ENCODE measurements at regions not wholly inside any gene's neighbourhood (a gene's known extent, or its start where the extent isn't known, plus 50 kb on each side); places are given as distances from the start of the nearest gene placed in this dataset.

GRCh38 chr16:73890186-73891128 lies 406.2 kb upstream of the PSMD7 start:
- no peak for ATAC-seq
- TF ChIP-seq ZFP30 (CRISPR knock-in tag; IDR thresholded peaks at IDR 0.05) (no peak), PPARA (CRISPR knock-in tag; IDR thresholded peaks at IDR 0.05; ENCODE audit: borderline replicate concordance) (no peak), TCF4 (CRISPR knock-in tag; IDR thresholded peaks at IDR 0.05; ENCODE audit: borderline replicate concordance) (no peak), RARB (CRISPR knock-in tag; IDR thresholded peaks at IDR 0.05) (no peak), GLIS3 (CRISPR knock-in tag; IDR thresholded peaks at IDR 0.05) (no peak), SNAI2 (CRISPR knock-in tag; IDR thresholded peaks at IDR 0.05) (no peak)
- TF ChIP-seq, protein P1, sequence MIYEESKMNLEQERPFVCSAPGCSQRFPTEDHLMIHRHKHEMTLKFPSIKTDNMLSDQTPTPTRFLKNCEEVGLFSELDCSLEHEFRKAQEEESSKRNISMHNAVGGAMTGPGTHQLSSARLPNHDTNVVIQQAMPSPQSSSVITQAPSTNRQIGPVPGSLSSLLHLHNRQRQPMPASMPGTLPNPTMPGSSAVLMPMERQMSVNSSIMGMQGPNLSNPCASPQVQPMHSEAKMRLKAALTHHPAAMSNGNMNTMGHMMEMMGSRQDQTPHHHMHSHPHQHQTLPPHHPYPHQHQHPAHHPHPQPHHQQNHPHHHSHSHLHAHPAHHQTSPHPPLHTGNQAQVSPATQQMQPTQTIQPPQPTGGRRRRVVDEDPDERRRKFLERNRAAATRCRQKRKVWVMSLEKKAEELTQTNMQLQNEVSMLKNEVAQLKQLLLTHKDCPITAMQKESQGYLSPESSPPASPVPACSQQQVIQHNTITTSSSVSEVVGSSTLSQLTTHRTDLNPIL (CRISPR knock-in tag; IDR thresholded peaks at IDR 0.05; ENCODE audit: low read depth): no peak
- TF ChIP-seq, protein P2, sequence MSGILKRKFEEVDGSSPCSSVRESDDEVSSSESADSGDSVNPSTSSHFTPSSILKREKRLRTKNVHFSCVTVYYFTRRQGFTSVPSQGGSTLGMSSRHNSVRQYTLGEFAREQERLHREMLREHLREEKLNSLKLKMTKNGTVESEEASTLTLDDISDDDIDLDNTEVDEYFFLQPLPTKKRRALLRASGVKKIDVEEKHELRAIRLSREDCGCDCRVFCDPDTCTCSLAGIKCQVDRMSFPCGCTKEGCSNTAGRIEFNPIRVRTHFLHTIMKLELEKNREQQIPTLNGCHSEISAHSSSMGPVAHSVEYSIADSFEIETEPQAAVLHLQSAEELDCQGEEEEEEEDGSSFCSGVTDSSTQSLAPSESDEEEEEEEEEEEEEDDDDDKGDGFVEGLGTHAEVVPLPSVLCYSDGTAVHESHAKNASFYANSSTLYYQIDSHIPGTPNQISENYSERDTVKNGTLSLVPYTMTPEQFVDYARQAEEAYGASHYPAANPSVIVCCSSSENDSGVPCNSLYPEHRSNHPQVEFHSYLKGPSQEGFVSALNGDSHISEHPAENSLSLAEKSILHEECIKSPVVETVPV (CRISPR knock-in tag; IDR thresholded peaks at IDR 0.05): no peak

GRCh38 chr16:73888840-73889490 lies 407.6 kb upstream of the PSMD7 start:
- TF ChIP-seq ZFP3 (CRISPR knock-in tag; IDR thresholded peaks at IDR 0.05) (no peak), SNAI2 (CRISPR knock-in tag; IDR thresholded peaks at IDR 0.05) (no peak), BACH2 (CRISPR knock-in tag; IDR thresholded peaks at IDR 0.05; ENCODE audit: borderline replicate concordance) (no peak), CSDC2 (CRISPR knock-in tag; IDR thresholded peaks at IDR 0.05) (no peak), OSR1 (CRISPR knock-in tag; IDR thresholded peaks at IDR 0.05) (no peak), TOX (CRISPR knock-in tag; IDR thresholded peaks at IDR 0.05; ENCODE audit: borderline replicate concordance) (no peak), ZNF8 (CRISPR knock-in tag; IDR thresholded peaks at IDR 0.05) (no peak), ARNTL (CRISPR knock-in tag; IDR thresholded peaks at IDR 0.05; ENCODE audit: borderline replicate concordance, low read depth) (no peak), ZC3H10 (CRISPR knock-in tag; IDR thresholded peaks at IDR 0.05) (no peak), ZNF565 (CRISPR knock-in tag; conservative IDR thresholded peaks at IDR 0.05; ENCODE audit: low read depth) (no peak), ISL1 (CRISPR knock-in tag; IDR thresholded peaks at IDR 0.05) (no peak), ZFP30 (CRISPR knock-in tag; IDR thresholded peaks at IDR 0.05) (no peak)
- TF ChIP-seq, protein P2 (CRISPR knock-in tag; IDR thresholded peaks at IDR 0.05): no peak
- TF ChIP-seq, protein P3, sequence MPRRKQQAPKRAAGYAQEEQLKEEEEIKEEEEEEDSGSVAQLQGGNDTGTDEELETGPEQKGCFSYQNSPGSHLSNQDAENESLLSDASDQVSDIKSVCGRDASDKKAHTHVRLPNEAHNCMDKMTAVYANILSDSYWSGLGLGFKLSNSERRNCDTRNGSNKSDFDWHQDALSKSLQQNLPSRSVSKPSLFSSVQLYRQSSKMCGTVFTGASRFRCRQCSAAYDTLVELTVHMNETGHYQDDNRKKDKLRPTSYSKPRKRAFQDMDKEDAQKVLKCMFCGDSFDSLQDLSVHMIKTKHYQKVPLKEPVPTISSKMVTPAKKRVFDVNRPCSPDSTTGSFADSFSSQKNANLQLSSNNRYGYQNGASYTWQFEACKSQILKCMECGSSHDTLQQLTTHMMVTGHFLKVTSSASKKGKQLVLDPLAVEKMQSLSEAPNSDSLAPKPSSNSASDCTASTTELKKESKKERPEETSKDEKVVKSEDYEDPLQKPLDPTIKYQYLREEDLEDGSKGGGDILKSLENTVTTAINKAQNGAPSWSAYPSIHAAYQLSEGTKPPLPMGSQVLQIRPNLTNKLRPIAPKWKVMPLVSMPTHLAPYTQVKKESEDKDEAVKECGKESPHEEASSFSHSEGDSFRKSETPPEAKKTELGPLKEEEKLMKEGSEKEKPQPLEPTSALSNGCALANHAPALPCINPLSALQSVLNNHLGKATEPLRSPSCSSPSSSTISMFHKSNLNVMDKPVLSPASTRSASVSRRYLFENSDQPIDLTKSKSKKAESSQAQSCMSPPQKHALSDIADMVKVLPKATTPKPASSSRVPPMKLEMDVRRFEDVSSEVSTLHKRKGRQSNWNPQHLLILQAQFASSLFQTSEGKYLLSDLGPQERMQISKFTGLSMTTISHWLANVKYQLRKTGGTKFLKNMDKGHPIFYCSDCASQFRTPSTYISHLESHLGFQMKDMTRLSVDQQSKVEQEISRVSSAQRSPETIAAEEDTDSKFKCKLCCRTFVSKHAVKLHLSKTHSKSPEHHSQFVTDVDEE (CRISPR knock-in tag; IDR thresholded peaks at IDR 0.05): no peak
- no peak for ATAC-seq

DNA sequence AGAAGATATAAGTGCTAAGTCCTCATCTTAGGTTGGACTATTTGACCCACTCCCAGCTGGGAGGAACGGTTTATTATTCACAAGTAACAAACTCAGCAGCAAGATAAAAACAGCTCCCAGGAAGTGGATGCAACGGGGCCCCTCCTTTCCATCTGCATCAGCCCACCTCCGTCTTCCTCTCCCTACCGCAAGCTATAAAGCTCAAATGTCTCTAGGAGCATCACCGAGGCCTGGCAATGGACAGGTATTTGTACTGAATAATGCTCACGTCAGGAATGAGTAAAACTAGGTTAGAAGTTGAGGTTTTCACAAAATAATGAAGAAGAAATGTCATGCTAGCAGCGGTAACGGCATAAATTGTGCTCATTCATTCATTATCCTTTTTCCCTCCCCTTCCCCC lies 408.7 kb upstream of the PSMD7 start:
- TF ChIP-seq ARNTL (CRISPR knock-in tag; IDR thresholded peaks at IDR 0.05; ENCODE audit: borderline replicate concordance, low read depth): no peak
- TF ChIP-seq, protein P4, sequence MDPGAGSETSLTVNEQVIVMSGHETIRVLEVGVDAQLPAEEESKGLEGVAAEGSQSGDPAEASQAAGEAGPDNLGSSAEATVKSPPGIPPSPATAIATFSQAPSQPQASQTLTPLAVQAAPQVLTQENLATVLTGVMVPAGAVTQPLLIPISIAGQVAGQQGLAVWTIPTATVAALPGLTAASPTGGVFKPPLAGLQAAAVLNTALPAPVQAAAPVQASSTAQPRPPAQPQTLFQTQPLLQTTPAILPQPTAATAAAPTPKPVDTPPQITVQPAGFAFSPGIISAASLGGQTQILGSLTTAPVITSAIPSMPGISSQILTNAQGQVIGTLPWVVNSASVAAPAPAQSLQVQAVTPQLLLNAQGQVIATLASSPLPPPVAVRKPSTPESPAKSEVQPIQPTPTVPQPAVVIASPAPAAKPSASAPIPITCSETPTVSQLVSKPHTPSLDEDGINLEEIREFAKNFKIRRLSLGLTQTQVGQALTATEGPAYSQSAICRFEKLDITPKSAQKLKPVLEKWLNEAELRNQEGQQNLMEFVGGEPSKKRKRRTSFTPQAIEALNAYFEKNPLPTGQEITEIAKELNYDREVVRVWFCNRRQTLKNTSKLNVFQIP (CRISPR knock-in tag; IDR thresholded peaks at IDR 0.05; ENCODE audit: borderline replicate concordance, low read depth): no peak
- TF ChIP-seq, protein P1 (CRISPR knock-in tag; IDR thresholded peaks at IDR 0.05; ENCODE audit: low read depth): no peak
- no peak for ATAC-seq

All from SK-N-SH treated with all-trans-retinoic acid at 6 μM for 48 hours (cell line).